Thymus (tissue), 11 donors: ENCODE measurements at regions not wholly inside any gene's neighbourhood (a gene's known extent, or its start where the extent isn't known, plus 50 kb on each side); places are given as distances from the start of the nearest gene placed in this dataset.
"Not testable (repeated sequence)": the region's sequence is repeated elsewhere in the genome, so short reads cannot be mapped to it uniquely, and the experiment has no call there.

Source experiments
- DNase-seq, 9 donors: peaks; one replicate each; pipeline ENCODE4 v3.0.0-alpha.2; 2013; ENCODE audit warnings: low spot score in 9 of 9, low read depth in 6 of 9, missing footprints in 1 of 9
- H3K27ac ChIP-seq, 2 donors: one replicate each; pipeline ENCODE4 v1.5.1; 2013; ENCODE audit warnings: control low read depth in 1 of 2, low read depth in 1 of 2, low read length in 1 of 2, mild to moderate bottlenecking in 1 of 2, moderate library complexity in 1 of 2
- H3K27me3 ChIP-seq, 2 donors: one replicate each; pipeline ENCODE4 v1.5.1; 2013; ENCODE audit warnings: low read length in 1 of 2; ENCODE audit not compliant: control insufficient read depth in 2 of 2, insufficient read depth in 1 of 2
- H3K36me3 ChIP-seq, 2 donors: one replicate each; pipeline ENCODE4 v1.5.1; 2013; ENCODE audit warnings: low read length in 1 of 2, mild to moderate bottlenecking in 1 of 2, moderate library complexity in 1 of 2; ENCODE audit not compliant: control insufficient read depth in 2 of 2, insufficient read depth in 2 of 2
- H3K4me1 ChIP-seq, 2 donors: one replicate each; pipeline ENCODE4 v1.5.1; 2013; ENCODE audit warnings: low read length in 2 of 2; ENCODE audit not compliant: control insufficient read depth in 2 of 2, insufficient read depth in 2 of 2
- H3K4me3 ChIP-seq, 2 donors: one replicate each; pipeline ENCODE4 v1.5.1; 2013; ENCODE audit warnings: low read length in 2 of 2, control low read depth in 1 of 2, mild to moderate bottlenecking in 1 of 2
- H3K9me3 ChIP-seq, 2 donors: one replicate each; pipeline ENCODE4 v1.5.1; 2013; ENCODE audit warnings: low read length in 1 of 2, mild to moderate bottlenecking in 1 of 2; ENCODE audit not compliant: control insufficient read depth in 2 of 2, insufficient read depth in 1 of 2
- WGBS: extraction: QIAGEN DNeasy Blood & Tissue Kit; methylation state at CpG from one replicate; pipeline ENCODE4 v1.1.7; 2013; 5-methylcytosine and 5-hydroxymethylcytosine counted together
- donor health status: healthy.

DNA sequence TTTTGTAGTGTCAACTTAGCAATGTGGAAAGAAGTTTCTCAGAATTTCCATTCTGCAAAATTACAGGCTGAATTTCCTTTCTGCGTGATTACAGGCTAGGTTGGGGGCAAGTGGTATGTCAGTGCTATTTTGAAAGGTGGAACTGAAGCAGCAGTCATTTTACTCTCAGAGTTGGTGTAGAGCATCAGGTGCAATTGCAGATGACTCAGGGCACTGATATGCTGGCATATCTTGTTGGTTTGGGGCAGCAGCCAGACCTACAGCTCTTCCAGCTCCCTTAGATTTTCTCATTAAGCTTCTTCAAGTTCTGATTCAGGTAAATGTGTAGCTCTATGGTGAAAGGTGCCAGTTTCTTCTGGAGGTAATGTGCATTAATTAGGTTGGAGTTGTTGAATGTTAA lies 930.7 kb upstream of the PCDH10 start:
- 97% methylated on average over 1 of the region's 1 CpG for WGBS
- Histone ChIP-seq H3K27ac (no peak overlapping the region), H3K27me3 (no peaks in the 10 kb centered on the region), H3K4me1 (no peaks in the 10 kb centered on the region), H3K4me3 (no peak overlapping the region), H3K36me3 (no peaks in the 10 kb centered on the region), H3K9me3 (peaks cover 0 to 7% of the 10 kb centered on the region in 2 donors)
- DNase-seq = no peak

DNA sequence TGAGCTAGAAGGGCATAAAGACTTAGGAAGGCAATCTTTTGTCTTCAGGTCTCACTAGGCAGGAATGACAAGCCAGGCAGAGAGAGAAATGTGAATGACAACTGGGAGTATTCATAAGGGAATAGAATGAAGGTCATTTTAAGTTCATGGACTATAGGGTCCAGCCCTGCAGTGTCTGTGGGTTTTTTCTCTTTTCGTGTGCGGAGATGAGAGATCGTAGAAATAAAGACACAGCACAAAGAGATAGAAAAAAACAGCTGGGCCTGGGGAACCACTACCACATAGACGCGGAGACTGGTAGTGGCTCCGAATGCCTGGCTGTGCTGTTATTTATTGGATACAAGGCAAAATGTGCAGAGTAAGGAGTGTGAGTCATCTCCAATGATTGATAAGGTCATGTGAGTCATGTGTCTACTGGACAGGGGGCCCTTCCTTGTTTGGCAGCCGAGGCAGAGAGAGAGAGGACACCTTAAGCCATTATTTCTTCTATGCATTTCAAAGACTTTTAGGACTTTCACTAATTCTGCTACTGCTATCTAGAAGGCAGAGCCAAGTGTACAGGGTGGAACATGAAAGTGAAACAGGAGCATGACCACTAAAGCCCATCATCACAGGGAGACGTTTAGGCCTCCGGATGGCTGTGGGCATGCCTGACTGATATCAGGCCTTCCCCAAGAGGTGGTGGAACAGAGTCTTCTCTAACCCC lies 921.8 kb upstream of the PCDH10 start:
- H3K27ac ChIP-seq = no peak overlapping the region
- no peaks in the 10 kb centered on the region for H3K36me3 ChIP-seq
- WGBS = 86% methylated on average over 9 of the region's 9 CpGs
- no peaks in the 10 kb centered on the region for H3K27me3 ChIP-seq
- H3K9me3 ChIP-seq = peaks cover 0 to 14% of the 10 kb centered on the region in 2 donors
- no peak for DNase-seq
- H3K4me1 ChIP-seq = no peaks in the 10 kb centered on the region
- no peak overlapping the region for H3K4me3 ChIP-seq

DNA sequence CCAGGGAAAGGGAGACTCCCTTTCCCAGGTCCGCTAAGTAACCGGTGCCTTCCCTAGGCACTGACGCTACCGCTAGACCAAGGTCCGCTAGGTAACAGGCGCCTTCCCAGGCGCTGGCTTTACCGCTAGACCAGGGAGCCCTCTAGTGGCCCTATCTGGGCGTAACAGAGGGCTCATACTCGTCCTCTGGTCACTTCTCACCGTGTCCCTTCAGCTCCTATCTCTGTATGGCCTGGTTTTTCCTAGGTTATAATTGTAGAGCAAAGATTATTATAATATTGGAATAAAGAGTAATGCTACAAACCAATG lies 921.3 kb upstream of the PCDH10 start:
- H3K9me3 ChIP-seq = peaks cover 0 to 14% of the 10 kb centered on the region in 2 donors
- DNase-seq, H3K4me1 ChIP-seq, H3K36me3 ChIP-seq, H3K4me3 ChIP-seq, H3K27me3 ChIP-seq, H3K27ac ChIP-seq: not testable (repeated sequence)
- 77% methylated on average over 11 of the region's 11 CpGs for WGBS

GRCh38 chr4:132228676-132229075 lies 920.4 kb upstream of the PCDH10 start:
- H3K27ac ChIP-seq = no peak overlapping the region
- DNase-seq = no peak
- no peaks in the 10 kb centered on the region for H3K36me3 ChIP-seq
- H3K4me3 ChIP-seq = no peak overlapping the region
- H3K4me1 ChIP-seq = no peaks in the 10 kb centered on the region
- H3K9me3 ChIP-seq = peaks cover 0 to 8% of the 10 kb centered on the region in 2 donors
- no peaks in the 10 kb centered on the region for H3K27me3 ChIP-seq

- H3K4me3 ChIP-seq = no peak overlapping the region
- H3K9me3 ChIP-seq = peaks cover 0 to 8% of the 10 kb centered on the region in 2 donors
- no peak for DNase-seq
- H3K27me3 ChIP-seq = no peaks in the 10 kb centered on the region
- H3K36me3 ChIP-seq = no peaks in the 10 kb centered on the region
- H3K27ac ChIP-seq = no peak overlapping the region
- H3K4me1 ChIP-seq = no peaks in the 10 kb centered on the region
- 94% methylated on average over 6 of the region's 6 CpGs for WGBS
These were observed 919.1 kb upstream of the PCDH10 start for GRCh38 chr4:132230025-132230424.

GRCh38 chr4:132238697-132239096 lies 910.4 kb upstream of the PCDH10 start:
- H3K9me3 ChIP-seq = no peaks in the 10 kb centered on the region
- H3K4me1 ChIP-seq = no peaks in the 10 kb centered on the region
- H3K27me3 ChIP-seq = no peaks in the 10 kb centered on the region
- H3K4me3 ChIP-seq = no peak overlapping the region
- H3K36me3 ChIP-seq = no peaks in the 10 kb centered on the region
- DNase-seq = no peak
- no peak overlapping the region for H3K27ac ChIP-seq
- 98% methylated on average over 1 of the region's 1 CpG for WGBS

GRCh38 chr4:132240081-132240480 lies 909.0 kb upstream of the PCDH10 start:
- WGBS = 90% methylated on average over 4 of the region's 4 CpGs
- H3K4me1 ChIP-seq = no peaks in the 10 kb centered on the region
- no peak for DNase-seq
- no peaks in the 10 kb centered on the region for H3K27me3 ChIP-seq
- no peak overlapping the region for H3K4me3 ChIP-seq
- H3K36me3 ChIP-seq = no peaks in the 10 kb centered on the region
- H3K9me3 ChIP-seq = no peaks in the 10 kb centered on the region
- H3K27ac ChIP-seq = no peak overlapping the region

DNA sequence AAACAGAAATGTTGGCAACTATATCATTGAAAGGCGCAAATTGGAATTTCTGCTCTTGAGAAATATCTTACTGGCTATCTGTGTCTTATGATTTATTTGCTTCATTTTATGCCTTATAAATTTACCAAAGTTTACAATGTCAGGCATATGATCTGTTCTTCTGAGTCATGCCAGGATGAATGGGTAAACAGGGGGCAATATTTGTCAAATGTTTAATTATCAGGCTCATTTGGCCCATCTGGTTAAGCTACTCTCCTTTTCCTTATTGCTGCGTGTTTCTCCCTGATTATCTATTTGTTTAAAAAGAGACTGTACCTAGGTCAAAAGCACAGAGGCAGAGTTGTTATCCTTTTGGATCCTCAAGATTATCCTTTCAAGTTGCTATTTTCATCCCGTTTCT lies 903.8 kb upstream of the PCDH10 start:
- WGBS = 93% methylated on average over 3 of the region's 3 CpGs

GRCh38 chr4:132264176-132264575 lies 884.9 kb upstream of the PCDH10 start:
- Histone ChIP-seq H3K4me1 (peaks cover 5 to 8% of the 10 kb centered on the region in 2 donors), H3K4me3 (no peak overlapping the region), H3K27ac (no peak overlapping the region), H3K9me3 (peaks cover 0 to under 1% of the 10 kb centered on the region in 2 donors), H3K36me3 (peaks cover 0 to 1% of the 10 kb centered on the region in 2 donors), H3K27me3 (no peaks in the 10 kb centered on the region)
- no peak for DNase-seq

More for the DNA sequence above, 903.8 kb upstream of the PCDH10 start:
- Histone ChIP-seq H3K4me1 (no peaks in the 10 kb centered on the region), H3K27me3 (no peaks in the 10 kb centered on the region), H3K27ac (no peak overlapping the region), H3K4me3 (no peak overlapping the region), H3K9me3 (no peaks in the 10 kb centered on the region), H3K36me3 (no peaks in the 10 kb centered on the region)
- no peak for DNase-seq
